ENCODE measurements at regions not wholly inside any gene's neighbourhood (a gene's known extent, or its start where the extent isn't known, plus 50 kb on each side); places are given as distances from the start of the nearest gene placed in this dataset.
"Not testable (repeated sequence)": the region's sequence is repeated elsewhere in the genome, so short reads cannot be mapped to it uniquely, and the experiment has no call there.

GRCh38 chr6:56837322-56837894 lies 117.5 kb upstream of the BEND6 start:
- DNase-seq: no peak

GRCh38 chr6:56835612-56836011 lies 119.3 kb upstream of the BEND6 start:
- no peak for DNase-seq

GRCh38 chr6:56833873-56834272 lies 121.0 kb upstream of the BEND6 start:
- no peak for DNase-seq

GRCh38 chr6:56833127-56833791 lies 121.6 kb upstream of the BEND6 start:
- DNase-seq: no peak

GRCh38 chr6:56832225-56832624 lies 122.7 kb upstream of the BEND6 start:
- DNase-seq: no peak

- no peak for DNase-seq
These were observed 123.6 kb upstream of the BEND6 start for GRCh38 chr6:56831334-56831733.

GRCh38 chr6:56827908-56828649 lies 126.8 kb upstream of the BEND6 start:
- no peak for DNase-seq

- DNase-seq: not testable (repeated sequence)
These were observed 130.5 kb upstream of the BEND6 start for GRCh38 chr6:56824431-56824830.

- no peak for DNase-seq
These were observed 133.9 kb upstream of the BEND6 start for GRCh38 chr6:56821005-56821432.

- no peak for DNase-seq
These were observed 134.8 kb upstream of the BEND6 start for GRCh38 chr6:56820060-56820459.

- no peak for DNase-seq
These were observed 135.3 kb upstream of the BEND6 start for GRCh38 chr6:56819604-56820003.

- no peak for DNase-seq
These were observed 138.5 kb upstream of the BEND6 start for GRCh38 chr6:56816370-56816769.

GRCh38 chr6:56815436-56815835 lies 139.5 kb upstream of the BEND6 start:
- no peak for DNase-seq

GRCh38 chr6:56814802-56815201 lies 140.1 kb upstream of the BEND6 start:
- no peak for DNase-seq

GRCh38 chr6:56814308-56814707 lies 140.6 kb upstream of the BEND6 start:
- no peak for DNase-seq

GRCh38 chr6:56812851-56813250 lies 142.1 kb upstream of the BEND6 start:
- not testable (repeated sequence) for DNase-seq

GRCh38 chr6:56808871-56809359 lies 146.0 kb upstream of the BEND6 start:
- DNase-seq: no peak

GRCh38 chr6:56807989-56808337 lies 146.9 kb upstream of the BEND6 start:
- DNase-seq: no peak

GRCh38 chr6:56807326-56807988 lies 147.4 kb upstream of the BEND6 start:
- no peak for DNase-seq

GRCh38 chr6:56806368-56806767 lies 148.5 kb upstream of the BEND6 start:
- DNase-seq: no peak

GRCh38 chr6:56804996-56805395 lies 149.9 kb upstream of the BEND6 start:
- DNase-seq: no peak

- no peak for DNase-seq
These were observed 151.3 kb upstream of the BEND6 start for GRCh38 chr6:56803594-56803993.

- no peak for DNase-seq
These were observed 152.3 kb upstream of the BEND6 start for GRCh38 chr6:56802584-56802983.

- DNase-seq: no peak
These were observed 154.9 kb upstream of the BEND6 start for GRCh38 chr6:56799989-56800388.

All from hematopoietic multipotent progenitor cell treated with erythropoietin and hydrocortisone succinate and interleukin-3 and kit ligand, for 4 days (in vitro differentiated cells).